GM12891 (cell line): ENCODE measurements at regions not wholly inside any gene's neighbourhood (a gene's known extent, or its start where the extent isn't known, plus 50 kb on each side); places are given as distances from the start of the nearest gene placed in this dataset.

Source experiments
- PAX5 ChIP-seq: IDR thresholded peaks from 2 replicates; pipeline ENCODE4 v1.6.1; 2011; ENCODE audit warnings: low read length, moderate library complexity, mild to moderate bottlenecking; ENCODE audit not compliant: insufficient read depth, severe bottlenecking
- POLR2A ChIP-seq: IDR thresholded peaks from 2 replicates; pipeline ENCODE4 v1.6.1; 2011; ENCODE audit warnings: low read depth, low read length, control low read depth
- POLR2AphosphoS5 ChIP-seq: IDR thresholded peaks from 2 replicates; pipeline ENCODE4 v1.6.1; 2011; ENCODE audit warnings: low read depth, low read length, control low read depth
- SPI1 ChIP-seq: IDR thresholded peaks from 2 replicates; pipeline ENCODE4 v1.6.1; 2011; ENCODE audit warnings: low read depth, low read length, control low read depth
- TAF1 ChIP-seq: IDR thresholded peaks from 2 replicates; pipeline ENCODE4 v1.6.1; 2011; ENCODE audit warnings: low read depth, low read length, control low read depth

GRCh38 chr21:32209580-32209979, 69.3 kb downstream of the MIS18A start:
- TF ChIP-seq POLR2A (no peak), POLR2AphosphoS5 (no peak), TAF1 (no peak), SPI1 (no peak), PAX5 (no peak)
